Chondrocyte (in vitro differentiated cells): ENCODE measurements at regions not wholly inside any gene's neighbourhood (a gene's known extent, or its start where the extent isn't known, plus 50 kb on each side); places are given as distances from the start of the nearest gene placed in this dataset.
"Not testable (repeated sequence)": the region's sequence is repeated elsewhere in the genome, so short reads cannot be mapped to it uniquely, and the experiment has no call there.

Source experiments
- DNase-seq: peaks from one replicate; pipeline ENCODE4 v3.0.0; 2021; ENCODE audit warnings: mixed read lengths, low spot score
- H3K27ac Mint-ChIP-seq: one replicate; pipeline ENCODE4 v1.8.0; 2021; ENCODE audit warnings: mild to moderate bottlenecking, moderate library complexity, mixed read lengths; ENCODE audit not compliant: unreplicated experiment
- H3K27me3 Mint-ChIP-seq: 2 replicates; pipeline ENCODE4 v1.8.0; 2021; ENCODE audit warnings: low read depth, mixed read lengths
- H3K36me3 Mint-ChIP-seq: 2 replicates; pipeline ENCODE4 v1.8.0; 2021; ENCODE audit warnings: low read depth, mixed read lengths
- H3K4me1 Mint-ChIP-seq: 2 replicates; pipeline ENCODE4 v1.8.0; 2021; ENCODE audit warnings: low read depth, mild to moderate bottlenecking, mixed read lengths
- H3K4me3 Mint-ChIP-seq: one replicate; pipeline ENCODE4 v1.8.0; 2021; ENCODE audit warnings: mild to moderate bottlenecking, moderate library complexity, mixed read lengths; ENCODE audit not compliant: unreplicated experiment
- H3K9me3 Mint-ChIP-seq: 2 replicates; pipeline ENCODE4 v1.8.0; 2021; ENCODE audit warnings: low read depth, mixed read lengths
- CTCF ChIP-seq: fragments of 200-600 bp; sonication (generic); IDR thresholded peaks from 2 replicates; pipeline ENCODE4 v1.5.0; 2021; ENCODE audit warnings: antibody characterized with exemption, mild to moderate bottlenecking, moderate library complexity

- no peak for DNase-seq
- Mint-ChIP-seq H3K4me3 (no peak overlapping the region), H3K36me3 (no peaks in the 10 kb centered on the region), H3K27me3 (peaks cover 1% of the 10 kb centered on the region), H3K27ac (no peak overlapping the region), H3K9me3 (no peaks in the 10 kb centered on the region), H3K4me1 (peaks cover 4% of the 10 kb centered on the region)
- no peak for TF ChIP-seq CTCF
Measured at GRCh38 chr6:137676888-137677287, 182.7 kb upstream of the OLIG3 start.

GRCh38 chr6:137677709-137678108 lies 183.5 kb upstream of the OLIG3 start:
- Mint-ChIP-seq H3K27ac (no peak overlapping the region), H3K4me1 (peaks cover 4% of the 10 kb centered on the region), H3K27me3 (peaks cover 1% of the 10 kb centered on the region), H3K36me3 (no peaks in the 10 kb centered on the region), H3K9me3 (no peaks in the 10 kb centered on the region), H3K4me3 (no peak overlapping the region)
- no peak for DNase-seq
- TF ChIP-seq CTCF: no peak

GRCh38 chr6:137678451-137678850 lies 184.3 kb upstream of the OLIG3 start:
- H3K36me3 Mint-ChIP-seq: no peaks in the 10 kb centered on the region
- H3K4me1 Mint-ChIP-seq: peaks cover 4% of the 10 kb centered on the region
- no peak overlapping the region for H3K4me3 Mint-ChIP-seq
- no peak for DNase-seq
- H3K27ac Mint-ChIP-seq: no peak overlapping the region
- peaks cover 1% of the 10 kb centered on the region for H3K27me3 Mint-ChIP-seq
- no peak for TF ChIP-seq CTCF
- no peaks in the 10 kb centered on the region for H3K9me3 Mint-ChIP-seq

GRCh38 chr6:137680705-137681346 lies 186.2 kb upstream of the TNFAIP3 start:
- H3K36me3 Mint-ChIP-seq: no peaks in the 10 kb centered on the region
- no peaks in the 10 kb centered on the region for H3K9me3 Mint-ChIP-seq
- no peak overlapping the region for H3K27ac Mint-ChIP-seq
- H3K4me3 Mint-ChIP-seq: no peak overlapping the region
- DNase-seq: no peak
- H3K4me1 Mint-ChIP-seq: peaks cover 4% of the 10 kb centered on the region
- no peaks in the 10 kb centered on the region for H3K27me3 Mint-ChIP-seq
- TF ChIP-seq CTCF: no peak

- Mint-ChIP-seq H3K9me3 (no peaks in the 10 kb centered on the region), H3K4me3 (no peak overlapping the region), H3K36me3 (no peaks in the 10 kb centered on the region), H3K27ac (no peak overlapping the region), H3K27me3 (no peaks in the 10 kb centered on the region), H3K4me1 (peaks cover 4% of the 10 kb centered on the region)
- no peak for TF ChIP-seq CTCF
- DNase-seq: no peak
Measured at GRCh38 chr6:137681445-137682009, 185.5 kb upstream of the TNFAIP3 start.

GRCh38 chr6:137682658-137683057 lies 184.4 kb upstream of the TNFAIP3 start:
- not testable (repeated sequence) for H3K9me3 Mint-ChIP-seq, H3K36me3 Mint-ChIP-seq, H3K27me3 Mint-ChIP-seq, H3K27ac Mint-ChIP-seq, H3K4me1 Mint-ChIP-seq, H3K4me3 Mint-ChIP-seq, DNase-seq
